Esophagus squamous epithelium (tissue), 4 donors: ENCODE measurements at regions not wholly inside any gene's neighbourhood (a gene's known extent, or its start where the extent isn't known, plus 50 kb on each side); places are given as distances from the start of the nearest gene placed in this dataset.

Experiments used
- POLR2A ChIP-seq, 4 donors: fragments of 450-650 bp; IDR thresholded peaks; one replicate each; pipeline ENCODE4 v1.6.1; 2017; ENCODE audit warnings: antibody characterized with exemption in 4 of 4, mild to moderate bottlenecking in 4 of 4, moderate library complexity in 3 of 4
- TF ChIP-seq, protein P1 (sequence below), 6 experiments: fragments of 450-650 bp in 4 of 6; fragments of 200-600 bp in 2 of 6; sonication (generic) in 2 of 6; IDR thresholded peaks; one replicate each; pipeline ENCODE4 v1.5.1; 2016 to 2019; ENCODE audit warnings: antibody characterized with exemption in 6 of 6, mild to moderate bottlenecking in 4 of 6, moderate library complexity in 4 of 6

DNA sequence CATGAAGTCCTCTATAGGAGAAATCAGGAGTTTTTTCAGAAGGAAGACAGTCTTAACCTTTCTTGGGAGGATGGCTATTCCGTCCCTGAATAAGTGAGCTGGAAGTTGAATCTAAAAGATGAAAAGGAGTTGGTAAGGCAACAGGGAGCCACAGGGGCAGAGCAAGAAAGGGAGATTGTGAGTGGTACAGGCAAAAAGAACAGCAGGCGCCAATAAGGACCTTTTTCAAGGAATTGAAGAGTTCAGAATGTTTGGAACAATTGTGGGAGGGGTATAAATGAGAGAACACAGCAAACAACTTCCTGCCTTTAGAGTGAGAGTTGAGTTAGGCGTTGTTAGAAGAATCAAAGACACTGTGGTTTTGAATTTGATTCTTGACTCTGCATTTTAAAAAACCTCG lies 1003.7 kb downstream of the EPHA7 start:
- TF ChIP-seq, protein P1, sequence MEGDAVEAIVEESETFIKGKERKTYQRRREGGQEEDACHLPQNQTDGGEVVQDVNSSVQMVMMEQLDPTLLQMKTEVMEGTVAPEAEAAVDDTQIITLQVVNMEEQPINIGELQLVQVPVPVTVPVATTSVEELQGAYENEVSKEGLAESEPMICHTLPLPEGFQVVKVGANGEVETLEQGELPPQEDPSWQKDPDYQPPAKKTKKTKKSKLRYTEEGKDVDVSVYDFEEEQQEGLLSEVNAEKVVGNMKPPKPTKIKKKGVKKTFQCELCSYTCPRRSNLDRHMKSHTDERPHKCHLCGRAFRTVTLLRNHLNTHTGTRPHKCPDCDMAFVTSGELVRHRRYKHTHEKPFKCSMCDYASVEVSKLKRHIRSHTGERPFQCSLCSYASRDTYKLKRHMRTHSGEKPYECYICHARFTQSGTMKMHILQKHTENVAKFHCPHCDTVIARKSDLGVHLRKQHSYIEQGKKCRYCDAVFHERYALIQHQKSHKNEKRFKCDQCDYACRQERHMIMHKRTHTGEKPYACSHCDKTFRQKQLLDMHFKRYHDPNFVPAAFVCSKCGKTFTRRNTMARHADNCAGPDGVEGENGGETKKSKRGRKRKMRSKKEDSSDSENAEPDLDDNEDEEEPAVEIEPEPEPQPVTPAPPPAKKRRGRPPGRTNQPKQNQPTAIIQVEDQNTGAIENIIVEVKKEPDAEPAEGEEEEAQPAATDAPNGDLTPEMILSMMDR (IDR thresholded peaks at IDR 0.05), result no peak
- no peak for TF ChIP-seq POLR2A (IDR thresholded peaks at IDR 0.05)
